K562 (cell line): ENCODE measurements at regions not wholly inside any gene's neighbourhood (a gene's known extent, or its start where the extent isn't known, plus 50 kb on each side); places are given as distances from the start of the nearest gene placed in this dataset. TPM values are rescaled to one million over a fixed set of nuclear protein-coding genes. Genes with fewer than 3 reads are reported as not detected.

Source experiments
- small RNA-seq: library from RNA; depleted of rRNA; stranded (forward); fragments of <200 nt; gene quantifications from one replicate; pipeline ENCODE3, GENCODE V24; 2014

Small RNA genes in the stretch of these regions (small RNA-seq; reads per million reads assigned to genes)
- gene RN7SL88P, result not detected
